ENCODE measurements at regions not wholly inside any gene's neighbourhood (a gene's known extent, or its start where the extent isn't known, plus 50 kb on each side); places are given as distances from the start of the nearest gene placed in this dataset.

GRCh38 chr2:59789523-59789922 lies 763.9 kb downstream of the BCL11A start:
- no peak for TF ChIP-seq Cebpa-rat (IDR thresholded peaks at IDR 0.05)
- H3K4me1 ChIP-seq = no peaks in the 10 kb centered on the region
- no peak overlapping the region for H3K4me2 ChIP-seq
- no peaks in the 10 kb centered on the region for H4K20me1 ChIP-seq
- no peak overlapping the region for H3K9ac ChIP-seq
- H3K4me3 ChIP-seq = no peak overlapping the region
- H3K36me3 ChIP-seq = no peaks in the 10 kb centered on the region
- H3K9me3 ChIP-seq (replicated peaks in 1 of 11) = no peaks in the 10 kb centered on the region
- H3K27me3 ChIP-seq = no peaks in the 10 kb centered on the region
- H3K27ac ChIP-seq = no peak overlapping the region

DNA sequence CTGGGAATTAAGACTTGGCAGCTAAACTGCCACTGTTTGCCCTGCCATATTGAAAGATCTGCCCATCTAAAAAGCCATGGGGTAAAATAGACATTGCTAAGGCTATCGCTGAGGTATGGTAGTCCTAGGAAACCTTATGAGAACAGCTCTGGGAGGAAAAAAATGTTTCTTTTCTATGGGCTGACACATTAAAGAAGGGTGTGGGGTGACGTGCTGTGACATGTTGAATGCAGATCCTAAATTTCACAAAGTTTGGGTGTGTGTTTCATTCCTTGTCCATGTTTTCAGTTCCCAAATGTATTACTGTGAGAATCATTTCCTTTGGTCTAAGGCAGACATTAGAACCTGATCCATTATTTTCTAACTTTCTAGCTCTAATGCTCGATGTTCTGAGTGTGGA lies 766.4 kb downstream of the BCL11A start:
- H3K27me3 ChIP-seq = no peaks in the 10 kb centered on the region
- no peak overlapping the region for H3K4me2 ChIP-seq
- H3K9me3 ChIP-seq (replicated peaks in 1 of 11) = no peaks in the 10 kb centered on the region
- H3K9ac ChIP-seq = no peak overlapping the region
- no peaks in the 10 kb centered on the region for H4K20me1 ChIP-seq
- H3K36me3 ChIP-seq = no peaks in the 10 kb centered on the region
- H3K27ac ChIP-seq = no peak overlapping the region
- no peak for TF ChIP-seq Cebpa-rat (IDR thresholded peaks at IDR 0.05)
- H3K4me3 ChIP-seq = no peak overlapping the region
- no peaks in the 10 kb centered on the region for H3K4me1 ChIP-seq

- no peak overlapping the region for H3K27ac ChIP-seq
- H3K4me3 ChIP-seq = no peak overlapping the region
- no peaks in the 10 kb centered on the region for H4K20me1 ChIP-seq
- no peak overlapping the region for H3K9ac ChIP-seq
- H3K4me1 ChIP-seq = no peaks in the 10 kb centered on the region
- no peak overlapping the region for H3K4me2 ChIP-seq
- TF ChIP-seq Cebpa-rat (IDR thresholded peaks at IDR 0.05) = no peak
- no peaks in the 10 kb centered on the region for H3K9me3 ChIP-seq (replicated peaks in 1 of 11)
- no peaks in the 10 kb centered on the region for H3K36me3 ChIP-seq
- H3K27me3 ChIP-seq = no peaks in the 10 kb centered on the region
These were observed 766.8 kb downstream of the BCL11A start for GRCh38 chr2:59786684-59787083.

GRCh38 chr2:59779571-59779970 lies 773.9 kb downstream of the BCL11A start:
- Histone ChIP-seq H3K36me3 (no peaks in the 10 kb centered on the region), H3K9me3 (replicated peaks in 1 of 11) (no peaks in the 10 kb centered on the region), H3K4me3 (no peak overlapping the region), H4K20me1 (no peaks in the 10 kb centered on the region), H3K4me1 (peaks cover 0 to 14% (median 0%) of the 10 kb centered on the region in 10 experiments; a peak in 6 of 20 replicates), H3K27me3 (no peaks in the 10 kb centered on the region), H3K9ac (no peak overlapping the region), H3K4me2 (peak overlapping the region in 3 of 11 experiments; percentile 14 to 31 (median 16); a peak in 1 of 22 replicates), H3K27ac (peak overlapping the region in 2 of 11 experiments; percentile 16 to 40; a peak in 3 of 22 replicates)
- TF ChIP-seq Cebpa-rat (IDR thresholded peaks at IDR 0.05) = no peak

DNA sequence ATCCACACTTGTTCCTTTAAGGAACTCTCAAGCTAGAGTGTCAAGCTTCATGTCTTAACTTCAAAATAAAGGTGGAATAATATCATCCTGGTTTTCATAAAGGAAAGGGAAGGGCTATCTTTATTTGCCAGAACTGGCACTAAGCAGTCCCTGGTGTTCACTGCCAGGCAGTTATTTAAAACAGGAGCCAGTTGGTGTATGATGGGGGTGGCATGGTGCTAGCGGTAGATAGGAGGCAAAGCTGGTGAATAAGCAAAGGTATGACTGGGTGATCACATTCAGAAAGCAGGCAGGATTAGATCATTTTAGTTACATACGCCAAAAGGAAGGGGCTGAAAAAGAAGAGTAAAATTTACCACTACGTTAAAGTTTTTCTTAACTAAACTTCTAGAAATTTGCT lies 776.3 kb downstream of the BCL11A start:
- no peaks in the 10 kb centered on the region for H4K20me1 ChIP-seq
- H3K27me3 ChIP-seq = no peaks in the 10 kb centered on the region
- H3K9me3 ChIP-seq (replicated peaks in 1 of 11) = no peaks in the 10 kb centered on the region
- H3K4me2 ChIP-seq = no peak overlapping the region
- H3K27ac ChIP-seq = no peak overlapping the region
- no peak overlapping the region for H3K4me3 ChIP-seq
- H3K36me3 ChIP-seq = no peaks in the 10 kb centered on the region
- peaks cover 0 to 14% (median 0%) of the 10 kb centered on the region in 10 experiments; a peak in 6 of 20 replicates for H3K4me1 ChIP-seq
- no peak for TF ChIP-seq Cebpa-rat (IDR thresholded peaks at IDR 0.05)
- no peak overlapping the region for H3K9ac ChIP-seq

DNA sequence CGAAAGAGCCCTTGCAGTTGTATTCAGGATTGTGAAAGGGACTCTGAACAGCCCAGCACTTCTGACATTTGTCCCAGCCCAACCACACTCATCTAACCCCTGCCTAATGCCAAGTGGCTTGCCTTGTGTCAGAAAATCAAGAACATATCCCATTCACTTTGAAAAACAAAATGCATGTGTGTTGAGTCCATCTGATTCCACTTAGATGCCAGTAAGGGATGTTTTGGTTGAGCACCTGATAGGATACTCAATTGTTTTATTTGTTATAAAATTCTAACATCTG lies 776.8 kb downstream of the BCL11A start:
- no peaks in the 10 kb centered on the region for H3K36me3 ChIP-seq

DNA sequence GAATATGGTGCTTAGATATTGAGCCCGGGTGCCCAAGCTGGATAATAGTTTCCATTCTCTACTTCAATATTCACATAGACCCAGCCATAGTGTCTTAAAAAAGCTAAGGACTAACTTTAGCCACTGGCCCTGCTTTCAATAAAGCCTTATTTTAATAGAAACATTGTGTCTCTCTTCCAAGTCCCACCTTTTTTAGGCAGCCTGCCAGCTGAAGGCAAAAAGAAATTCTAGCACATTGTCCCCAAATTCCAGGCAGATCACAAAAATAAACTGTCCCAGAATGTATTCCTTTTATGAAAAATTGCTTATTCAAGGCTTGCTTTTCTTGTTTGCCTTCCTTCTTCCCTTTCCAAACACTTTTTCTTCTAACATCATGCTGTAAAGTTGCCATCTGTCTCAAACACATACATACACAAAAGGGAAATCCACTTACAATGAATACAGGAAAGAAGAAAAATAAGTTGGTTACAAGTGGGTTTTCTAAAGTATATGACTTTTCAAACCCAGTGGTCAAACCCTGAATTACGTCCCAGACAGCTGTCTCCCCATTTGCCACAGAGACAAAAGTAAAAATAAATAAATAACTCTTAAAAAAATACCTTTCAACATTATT lies 778.5 kb downstream of the BCL11A start:
- no peaks in the 10 kb centered on the region for H3K36me3 ChIP-seq
- no peak overlapping the region for H3K9ac ChIP-seq
- H3K4me1 ChIP-seq = peaks cover 0 to 11% (median 0%) of the 10 kb centered on the region in 10 experiments; a peak in 6 of 20 replicates
- no peaks in the 10 kb centered on the region for H3K9me3 ChIP-seq (replicated peaks in 1 of 11)
- H3K4me2 ChIP-seq = no peak overlapping the region
- H3K27ac ChIP-seq = no peak overlapping the region
- no peak for TF ChIP-seq Cebpa-rat (IDR thresholded peaks at IDR 0.05)
- H3K4me3 ChIP-seq = no peak overlapping the region
- no peaks in the 10 kb centered on the region for H3K27me3 ChIP-seq
- H4K20me1 ChIP-seq = no peaks in the 10 kb centered on the region

More for the DNA sequence above, 776.8 kb downstream of the BCL11A start:
- H3K9ac ChIP-seq = no peak overlapping the region
- TF ChIP-seq Cebpa-rat (IDR thresholded peaks at IDR 0.05) = no peak
- H3K27me3 ChIP-seq = no peaks in the 10 kb centered on the region
- H3K27ac ChIP-seq = no peak overlapping the region
- H3K4me2 ChIP-seq = no peak overlapping the region
- H3K4me1 ChIP-seq = peaks cover 0 to 14% (median 0%) of the 10 kb centered on the region in 10 experiments; a peak in 6 of 20 replicates
- H4K20me1 ChIP-seq = no peaks in the 10 kb centered on the region
- no peak overlapping the region for H3K4me3 ChIP-seq
- no peaks in the 10 kb centered on the region for H3K9me3 ChIP-seq (replicated peaks in 1 of 11)

- TF ChIP-seq Cebpa-rat (IDR thresholded peaks at IDR 0.05) = no peak
- Histone ChIP-seq H3K9me3 (replicated peaks in 1 of 11) (no peaks in the 10 kb centered on the region), H4K20me1 (no peaks in the 10 kb centered on the region), H3K27me3 (no peaks in the 10 kb centered on the region), H3K9ac (no peak overlapping the region), H3K4me2 (no peak overlapping the region), H3K27ac (no peak overlapping the region), H3K4me1 (no peaks in the 10 kb centered on the region), H3K4me3 (no peak overlapping the region), H3K36me3 (no peaks in the 10 kb centered on the region)
These were observed 782.8 kb downstream of the BCL11A start for GRCh38 chr2:59770651-59771050.

DNA sequence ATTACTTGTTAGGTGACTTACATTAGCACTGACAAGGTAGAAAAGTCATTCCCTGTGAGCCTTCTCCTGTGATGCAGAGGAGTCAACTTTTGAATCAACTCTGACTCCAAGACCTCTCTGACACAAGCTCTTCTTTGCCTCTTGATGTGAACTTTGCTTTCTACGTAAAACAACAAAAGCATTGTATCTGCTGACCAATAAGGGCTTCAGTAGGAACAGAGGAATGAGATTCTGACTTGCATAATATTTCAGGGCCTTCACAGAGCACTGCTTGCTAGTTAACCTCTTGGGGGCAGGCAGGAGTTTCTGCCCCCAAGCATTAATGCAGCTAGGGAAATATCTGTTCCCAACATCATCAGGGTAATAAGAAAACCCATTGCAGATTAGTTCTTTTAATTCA lies 791.5 kb downstream of the BCL11A start:
- Histone ChIP-seq H3K27ac (no peak overlapping the region), H3K4me3 (no peak overlapping the region), H3K36me3 (no peaks in the 10 kb centered on the region), H3K4me2 (no peak overlapping the region), H3K4me1 (no peaks in the 10 kb centered on the region), H3K27me3 (no peaks in the 10 kb centered on the region), H4K20me1 (no peaks in the 10 kb centered on the region; a peak in 1 of 22 replicates), H3K9ac (no peak overlapping the region), H3K9me3 (replicated peaks in 1 of 11) (no peaks in the 10 kb centered on the region)
- no peak for TF ChIP-seq Cebpa-rat (IDR thresholded peaks at IDR 0.05)

- H3K9me3 ChIP-seq (replicated peaks in 1 of 11) = no peaks in the 10 kb centered on the region
- no peak overlapping the region for H3K9ac ChIP-seq
- H4K20me1 ChIP-seq = no peaks in the 10 kb centered on the region
- no peak overlapping the region for H3K27ac ChIP-seq
- no peak for TF ChIP-seq Cebpa-rat (IDR thresholded peaks at IDR 0.05)
- H3K36me3 ChIP-seq = no peaks in the 10 kb centered on the region
- H3K4me3 ChIP-seq = no peak overlapping the region
- no peaks in the 10 kb centered on the region for H3K27me3 ChIP-seq
- peaks cover 0 to 8% (median 0%) of the 10 kb centered on the region in 10 experiments; a peak in 4 of 20 replicates for H3K4me1 ChIP-seq
- H3K4me2 ChIP-seq = no peak overlapping the region
These were observed 797.3 kb downstream of the BCL11A start for GRCh38 chr2:59756150-59756549.
